KMS-11 (cell line): ENCODE measurements at regions not wholly inside any gene's neighbourhood (a gene's known extent, or its start where the extent isn't known, plus 50 kb on each side); places are given as distances from the start of the nearest gene placed in this dataset.

Experiments used
- H2AFZ ChIP-seq: fragments of 200-600 bp; sonication (generic); 2 replicates; pipeline ENCODE4 v1.6.1; 2016; ENCODE audit warnings: antibody characterized with exemption, mixed run types, low read depth
- H3K27ac ChIP-seq: fragments of 200-600 bp; sonication (generic); 2 replicates; pipeline ENCODE4 v1.6.1; 2016; ENCODE audit warnings: mild to moderate bottlenecking, mixed run types
- H3K27me3 ChIP-seq: fragments of 200-600 bp; sonication (generic); 2 replicates; pipeline ENCODE4 v1.6.1; 2017; ENCODE audit warnings: mild to moderate bottlenecking, low read depth, mixed run types, moderate library complexity; ENCODE audit not compliant: insufficient read depth
- H3K36me3 ChIP-seq: fragments of 200-600 bp; sonication (generic); 2 replicates; pipeline ENCODE4 v1.6.1; 2017; ENCODE audit warnings: mild to moderate bottlenecking, mixed run types; ENCODE audit not compliant: insufficient read depth
- H3K4me1 ChIP-seq: fragments of 200-600 bp; sonication (generic); 2 replicates; pipeline ENCODE4 v1.6.1; 2016; ENCODE audit warnings: mild to moderate bottlenecking, low read depth, mixed run types; ENCODE audit not compliant: poor library complexity, severe bottlenecking
- H3K4me2 ChIP-seq: fragments of 200-600 bp; sonication (generic); 2 replicates; pipeline ENCODE4 v1.7.0; 2016; ENCODE audit warnings: mild to moderate bottlenecking, mixed run types
- H3K4me3 ChIP-seq: fragments of 200-600 bp; sonication (generic); IDR thresholded peaks from 2 replicates; pipeline ENCODE4 v1.6.1; 2017; ENCODE audit warnings: low read depth, low read length, mixed read lengths; ENCODE audit not compliant: insufficient read depth
- H3K79me2 ChIP-seq: fragments of 200-600 bp; sonication (generic); 2 replicates; pipeline ENCODE4 v1.6.1; 2016; ENCODE audit warnings: low read depth, mixed run types; ENCODE audit not compliant: insufficient read depth
- H3K9ac ChIP-seq: fragments of 200-600 bp; sonication (generic); 2 replicates; pipeline ENCODE4 v1.6.1; 2016; ENCODE audit warnings: mild to moderate bottlenecking, mixed run types
- H4K20me1 ChIP-seq: fragments of 200-600 bp; sonication (generic); 2 replicates; pipeline ENCODE4 v1.6.1; 2016; ENCODE audit warnings: mild to moderate bottlenecking, mixed run types; ENCODE audit not compliant: insufficient read depth
- TF ChIP-seq, protein P1 (sequence below): fragments of 200-600 bp; sonication (generic); conservative IDR thresholded peaks from 2 replicates; pipeline ENCODE4 v1.6.1; 2017; ENCODE audit warnings: low read depth, mild to moderate bottlenecking, antibody characterized with exemption, low read length, moderate library complexity, mixed read lengths

DNA sequence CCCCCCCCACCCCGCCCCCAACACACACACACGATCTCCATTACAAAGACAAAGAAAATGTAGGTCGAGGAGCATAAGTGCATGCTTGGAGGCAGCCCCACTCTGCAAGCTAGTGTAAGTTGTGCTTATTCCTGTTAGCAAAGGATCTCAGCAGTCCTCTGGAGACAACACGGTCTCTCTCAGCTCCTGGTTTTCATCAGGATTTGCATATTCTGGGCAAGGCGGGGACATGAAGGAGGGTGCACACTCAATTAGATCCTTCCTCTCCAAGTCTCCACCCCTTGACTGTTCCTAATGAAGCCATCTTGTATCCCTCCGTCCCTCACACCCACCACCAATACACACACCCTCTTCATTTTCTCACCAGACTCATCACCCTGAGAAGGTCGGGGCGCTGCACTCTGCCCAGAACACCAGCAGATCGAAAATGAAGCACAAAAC lies 63.8 kb downstream of the MRPL46 start:
- TF ChIP-seq, protein P1, sequence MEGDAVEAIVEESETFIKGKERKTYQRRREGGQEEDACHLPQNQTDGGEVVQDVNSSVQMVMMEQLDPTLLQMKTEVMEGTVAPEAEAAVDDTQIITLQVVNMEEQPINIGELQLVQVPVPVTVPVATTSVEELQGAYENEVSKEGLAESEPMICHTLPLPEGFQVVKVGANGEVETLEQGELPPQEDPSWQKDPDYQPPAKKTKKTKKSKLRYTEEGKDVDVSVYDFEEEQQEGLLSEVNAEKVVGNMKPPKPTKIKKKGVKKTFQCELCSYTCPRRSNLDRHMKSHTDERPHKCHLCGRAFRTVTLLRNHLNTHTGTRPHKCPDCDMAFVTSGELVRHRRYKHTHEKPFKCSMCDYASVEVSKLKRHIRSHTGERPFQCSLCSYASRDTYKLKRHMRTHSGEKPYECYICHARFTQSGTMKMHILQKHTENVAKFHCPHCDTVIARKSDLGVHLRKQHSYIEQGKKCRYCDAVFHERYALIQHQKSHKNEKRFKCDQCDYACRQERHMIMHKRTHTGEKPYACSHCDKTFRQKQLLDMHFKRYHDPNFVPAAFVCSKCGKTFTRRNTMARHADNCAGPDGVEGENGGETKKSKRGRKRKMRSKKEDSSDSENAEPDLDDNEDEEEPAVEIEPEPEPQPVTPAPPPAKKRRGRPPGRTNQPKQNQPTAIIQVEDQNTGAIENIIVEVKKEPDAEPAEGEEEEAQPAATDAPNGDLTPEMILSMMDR, result no peak
- H3K27ac ChIP-seq, result no peak overlapping the region
- H3K9ac ChIP-seq, result no peak overlapping the region
- H4K20me1 ChIP-seq, result no peaks in the 10 kb centered on the region
- no peaks in the 10 kb centered on the region for H3K79me2 ChIP-seq
- H3K36me3 ChIP-seq, result no peaks in the 10 kb centered on the region
- H3K27me3 ChIP-seq, result no peaks in the 10 kb centered on the region
- H2AFZ ChIP-seq, result no peak overlapping the region
- no peak overlapping the region for H3K4me2 ChIP-seq
- no peaks in the 10 kb centered on the region for H3K4me1 ChIP-seq
- no peak overlapping the region for H3K4me3 ChIP-seq

DNA sequence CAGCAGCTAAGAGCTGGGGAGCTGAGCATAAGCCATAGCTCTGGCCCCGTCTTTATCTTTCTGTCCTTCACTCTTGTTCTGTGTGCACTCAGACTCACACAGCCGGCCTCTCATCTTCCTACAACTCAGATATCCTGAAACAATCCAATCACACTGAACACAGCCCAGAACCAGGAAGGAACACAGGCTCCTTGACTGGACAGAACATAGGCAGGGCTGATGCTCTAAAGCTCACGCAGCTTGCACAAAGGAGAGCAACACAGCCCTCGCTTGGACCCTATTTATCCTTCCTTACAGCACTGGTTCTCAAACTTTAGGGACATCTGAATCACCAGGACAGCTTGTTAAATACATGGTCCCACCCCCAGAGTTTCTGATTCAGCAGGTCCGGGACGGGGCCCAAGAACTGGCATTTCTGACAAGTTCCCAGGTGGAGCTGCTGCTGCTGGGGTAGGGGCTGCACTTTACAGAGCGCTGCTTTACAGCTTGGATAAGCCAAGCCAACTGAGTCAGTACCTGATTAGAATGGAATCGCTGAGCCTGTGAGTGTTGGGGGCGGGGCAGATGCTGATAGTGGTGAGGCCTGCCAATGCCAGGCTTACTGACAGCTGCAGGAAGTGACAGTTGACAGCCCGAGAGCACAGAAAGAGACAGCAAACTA lies 65.1 kb downstream of the MRPL46 start:
- Histone ChIP-seq H3K27me3 (no peaks in the 10 kb centered on the region), H4K20me1 (no peaks in the 10 kb centered on the region), H3K79me2 (no peaks in the 10 kb centered on the region), H3K9ac (no peak overlapping the region), H3K27ac (no peak overlapping the region), H3K4me1 (no peaks in the 10 kb centered on the region), H3K4me2 (no peak overlapping the region), H3K4me3 (no peak overlapping the region), H2AFZ (no peak overlapping the region), H3K36me3 (no peaks in the 10 kb centered on the region)
- TF ChIP-seq, protein P1, result no peak

DNA sequence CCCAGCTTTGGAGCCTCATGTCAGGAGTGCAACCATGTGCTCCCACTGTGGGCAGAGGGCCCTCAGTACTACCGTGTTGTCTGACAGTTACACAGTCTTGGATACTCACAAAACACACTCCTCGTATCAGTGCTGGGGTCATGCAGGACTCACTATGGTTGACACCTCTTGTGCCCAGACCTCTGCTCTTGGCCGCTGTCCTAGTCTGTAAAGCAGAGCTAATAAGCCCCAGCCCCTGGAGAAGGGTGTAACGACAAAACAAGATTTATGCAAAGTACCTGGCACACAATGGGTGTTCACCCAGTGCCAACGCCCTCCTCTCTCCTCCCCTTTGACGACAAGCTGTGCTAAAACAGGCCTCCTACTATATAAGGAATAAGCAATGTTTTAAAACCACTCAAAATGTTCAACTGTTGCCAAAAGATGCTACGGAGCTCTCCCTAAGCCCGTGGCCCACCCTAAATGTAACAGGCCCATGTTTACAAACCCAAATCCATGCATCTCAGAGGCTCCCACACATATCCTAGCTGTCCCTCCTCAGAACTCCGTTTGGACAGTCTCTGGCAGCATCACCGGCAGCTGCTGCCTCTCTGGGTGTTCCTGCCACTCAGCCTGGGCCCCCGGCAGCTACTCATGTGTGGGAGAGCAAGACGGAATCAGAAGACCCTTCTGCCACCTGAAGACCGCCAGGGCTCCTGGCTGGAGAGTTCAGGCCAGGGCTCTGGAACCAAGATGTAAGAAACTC lies 65.8 kb downstream of the MRPL46 start:
- H3K36me3 ChIP-seq, result no peaks in the 10 kb centered on the region
- no peaks in the 10 kb centered on the region for H3K79me2 ChIP-seq
- no peak overlapping the region for H3K4me2 ChIP-seq
- H3K4me1 ChIP-seq, result no peaks in the 10 kb centered on the region
- H3K9ac ChIP-seq, result no peak overlapping the region
- TF ChIP-seq, protein P1, result no peak
- H3K27me3 ChIP-seq, result no peaks in the 10 kb centered on the region
- no peak overlapping the region for H2AFZ ChIP-seq
- H4K20me1 ChIP-seq, result no peaks in the 10 kb centered on the region
- H3K27ac ChIP-seq, result no peak overlapping the region
- no peak overlapping the region for H3K4me3 ChIP-seq

DNA sequence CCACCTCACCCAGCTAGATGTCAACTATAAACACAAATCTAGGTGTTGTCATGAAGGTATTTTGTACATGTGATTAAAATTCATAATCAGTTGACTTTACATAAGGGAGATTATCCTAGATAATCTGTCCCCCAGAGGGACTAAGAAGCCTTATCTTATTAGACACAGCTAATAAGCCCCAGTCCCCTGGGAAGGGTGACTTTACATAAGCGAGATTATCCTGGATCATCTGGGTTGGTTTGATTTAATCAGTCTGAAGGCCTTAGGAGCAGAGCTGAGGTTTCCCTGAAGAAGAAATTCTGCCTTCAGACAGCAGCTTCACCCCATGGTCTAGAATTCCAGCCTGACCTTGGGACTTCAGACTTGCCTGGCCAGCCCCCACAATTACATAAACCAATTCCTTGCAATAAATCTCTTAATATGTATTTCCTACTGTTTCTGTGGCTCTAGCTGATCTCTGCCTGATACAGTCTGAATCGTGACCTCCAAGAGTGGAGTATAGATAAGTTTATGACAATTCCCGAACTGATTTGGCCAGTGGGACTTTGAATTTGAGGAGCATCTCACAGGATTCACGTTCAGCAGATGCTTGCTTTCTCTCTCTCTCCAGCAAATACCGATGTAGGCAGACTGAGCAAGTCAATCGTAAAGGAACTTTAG lies 66.5 kb downstream of the MRPL46 start:
- Histone ChIP-seq H3K79me2 (no peaks in the 10 kb centered on the region), H3K27me3 (no peaks in the 10 kb centered on the region), H2AFZ (no peak overlapping the region), H4K20me1 (no peaks in the 10 kb centered on the region), H3K27ac (no peak overlapping the region), H3K36me3 (no peaks in the 10 kb centered on the region), H3K9ac (no peak overlapping the region), H3K4me3 (no peak overlapping the region), H3K4me1 (no peaks in the 10 kb centered on the region), H3K4me2 (no peak overlapping the region)
- TF ChIP-seq, protein P1, result no peak
